Naive thymus-derived CD4-positive, alpha-beta T cell (primary cell): ENCODE measurements at regions not wholly inside any gene's neighbourhood (a gene's known extent, or its start where the extent isn't known, plus 50 kb on each side); places are given as distances from the start of the nearest gene placed in this dataset.

ENCODE experiments used
- ATAC-seq: fragments of 150-1000 bp; cut with Tn5 transposase; 2 replicates; pipeline ENCODE4 v1.10.0; 2021; ENCODE audit warnings: mild to moderate bottlenecking, moderate library complexity
- CTCF ChIA-PET: fragments of 350-600 bp; sonication (Branson Sonifier 250); formaldehyde crosslinking; loops from one replicate; lab custom pipeline; 2021; ENCODE audit warnings: antibody characterized with exemption; lab: Charles Lee
- POLR2A ChIA-PET: fragments of 350-600 bp; sonication (Branson Sonifier 250); formaldehyde crosslinking; loops from one replicate; lab custom pipeline; 2021; ENCODE audit warnings: antibody characterized with exemption, inconsistent platforms; lab: Charles Lee
- DNase-seq, 9 donors: peaks; one replicate each; pipeline versions ENCODE4 v3.0.0 to v3.0.0-alpha.2; 2020 to 2022; ENCODE audit warnings: mixed read lengths in 1 of 9
- H3K27ac ChIP-seq: one replicate; pipeline ENCODE4 v1.7.0; 2013; ENCODE audit warnings: mild to moderate bottlenecking, low read depth, low read length, moderate library complexity
- H3K27me3 ChIP-seq, 2 donors: one replicate each; pipeline ENCODE4 v1.7.0; 2013; ENCODE audit warnings: low read length in 2 of 2, mild to moderate bottlenecking in 2 of 2, moderate library complexity in 2 of 2; ENCODE audit not compliant: control insufficient read depth in 2 of 2, insufficient read depth in 2 of 2
- H3K36me3 ChIP-seq, 3 experiments: 1 replicate in 2 of 3; 2 replicates in 1 of 3; pipeline ENCODE4 v1.7.0; 2013; ENCODE audit warnings: low read length in 3 of 3, mild to moderate bottlenecking in 3 of 3, moderate library complexity in 1 of 3; ENCODE audit not compliant: insufficient read depth in 3 of 3, control insufficient read depth in 2 of 3
- H3K4me1 ChIP-seq, 2 donors: one replicate each; pipeline ENCODE4 v1.7.0; 2013; ENCODE audit warnings: low read length in 2 of 2, mild to moderate bottlenecking in 2 of 2, moderate library complexity in 1 of 2; ENCODE audit not compliant: control insufficient read depth in 2 of 2, insufficient read depth in 2 of 2
- H3K4me3 ChIP-seq: 2 replicates; pipeline ENCODE4 v1.7.0; 2013; ENCODE audit warnings: mild to moderate bottlenecking, low read length
- H3K9me3 ChIP-seq, 3 experiments: 1 replicate in 2 of 3; 2 replicates in 1 of 3; pipeline ENCODE4 v1.7.0; 2013; ENCODE audit warnings: low read length in 3 of 3; ENCODE audit not compliant: control insufficient read depth in 2 of 3
- H3K27ac Mint-ChIP-seq, 9 donors: one replicate each; pipeline ENCODE4 v1.8.0; 2020 to 2022; ENCODE audit warnings: mixed read lengths in 9 of 9, mild to moderate bottlenecking in 8 of 9, moderate library complexity in 5 of 9, inconsistent platforms in 2 of 9
- H3K27me3 Mint-ChIP-seq, 5 donors: one replicate each; pipeline ENCODE4 v1.8.0; 2021 to 2022; ENCODE audit warnings: mixed read lengths in 5 of 5, mild to moderate bottlenecking in 1 of 5
- H3K36me3 Mint-ChIP-seq, 5 donors: one replicate each; pipeline ENCODE4 v1.8.0; 2020 to 2022; ENCODE audit warnings: mixed read lengths in 5 of 5, mild to moderate bottlenecking in 3 of 5, inconsistent platforms in 1 of 5
- H3K4me1 Mint-ChIP-seq, 7 donors: one replicate each; pipeline ENCODE4 v1.8.0; 2020 to 2022; ENCODE audit warnings: mixed read lengths in 7 of 7, mild to moderate bottlenecking in 3 of 7, inconsistent platforms in 1 of 7
- H3K4me3 Mint-ChIP-seq, 10 donors: one replicate each; pipeline ENCODE4 v1.8.0; 2020 to 2022; ENCODE audit warnings: mild to moderate bottlenecking in 10 of 10, mixed read lengths in 10 of 10, moderate library complexity in 6 of 10, inconsistent platforms in 2 of 10
- H3K9me3 Mint-ChIP-seq, 11 donors: one replicate each; pipeline ENCODE4 v1.8.0; 2020 to 2022; ENCODE audit warnings: mixed read lengths in 11 of 11, mild to moderate bottlenecking in 4 of 11, inconsistent platforms in 1 of 11, moderate library complexity in 1 of 11
- intact Hi-C, 2 donors: fragments of 100-400 bp; cut with micrococcal nuclease; formaldehyde crosslinking; loops; one replicate each; pipeline ENCODE4 v1.15.1; 2023

GRCh38 chr17:70464995-70465394, 295.7 kb downstream of the KCNJ2 start:
- POLR2A ChIA-PET, result no interaction called here
- no peak overlapping the region for H3K4me3 Mint-ChIP-seq
- no peak for ATAC-seq
- H3K4me1 Mint-ChIP-seq, result no peaks in the 10 kb centered on the region
- Histone ChIP-seq H3K27ac (no peak overlapping the region), H3K4me1 (no peaks in the 10 kb centered on the region), H3K4me3 (no peak overlapping the region), H3K36me3 (no peaks in the 10 kb centered on the region), H3K27me3 (no peaks in the 10 kb centered on the region), H3K9me3 (no peaks in the 10 kb centered on the region)
- H3K36me3 Mint-ChIP-seq, result no peaks in the 10 kb centered on the region
- DNase-seq, result no peak
- H3K27ac Mint-ChIP-seq, result no peak overlapping the region
- intact Hi-C loops, result no loop called here
- no peaks in the 10 kb centered on the region for H3K9me3 Mint-ChIP-seq
- H3K27me3 Mint-ChIP-seq, result no peaks in the 10 kb centered on the region
- CTCF ChIA-PET, result no interaction called here

- H3K4me1 Mint-ChIP-seq, result no peaks in the 10 kb centered on the region
- DNase-seq (no peak), ATAC-seq (no peak)
- H3K4me3 ChIP-seq, result no peak overlapping the region
- H3K27ac Mint-ChIP-seq, result no peak overlapping the region
- H3K4me1 ChIP-seq, result no peaks in the 10 kb centered on the region
- no peak overlapping the region for H3K27ac ChIP-seq
- H3K27me3 Mint-ChIP-seq, result no peaks in the 10 kb centered on the region
- CTCF ChIA-PET, result no interaction called here
- H3K9me3 Mint-ChIP-seq, result peaks cover 0 to 10% (median 0%) of the 10 kb centered on the region in 11 donors
- H3K36me3 Mint-ChIP-seq, result no peaks in the 10 kb centered on the region
- intact Hi-C loops, result no loop called here
- H3K36me3 ChIP-seq, result no peaks in the 10 kb centered on the region
- peaks cover 0 to 3% (median 0%) of the 10 kb centered on the region in 3 experiments for H3K9me3 ChIP-seq
- POLR2A ChIA-PET, result no interaction called here
- H3K4me3 Mint-ChIP-seq, result no peak overlapping the region
- H3K27me3 ChIP-seq, result no peaks in the 10 kb centered on the region
These were observed 299.3 kb downstream of the KCNJ2 start for GRCh38 chr17:70468661-70469060.

GRCh38 chr17:70473049-70473448, 303.7 kb downstream of the KCNJ2 start:
- Histone ChIP-seq H3K4me1 (no peaks in the 10 kb centered on the region), H3K27ac (no peak overlapping the region), H3K27me3 (no peaks in the 10 kb centered on the region), H3K36me3 (no peaks in the 10 kb centered on the region), H3K4me3 (no peak overlapping the region), H3K9me3 (peaks cover 0 to 3% (median 0%) of the 10 kb centered on the region in 3 experiments)
- Mint-ChIP-seq H3K9me3 (peaks cover 0 to 10% (median 4%) of the 10 kb centered on the region in 11 donors), H3K27ac (no peak overlapping the region), H3K4me1 (no peaks in the 10 kb centered on the region), H3K27me3 (no peaks in the 10 kb centered on the region), H3K36me3 (no peaks in the 10 kb centered on the region), H3K4me3 (no peak overlapping the region)
- no peak for DNase-seq
- CTCF ChIA-PET, result no interaction called here
- ATAC-seq, result no peak
- intact Hi-C loops, result no loop called here
- POLR2A ChIA-PET, result no interaction called here

- intact Hi-C loops, result no loop called here
- H3K9me3 ChIP-seq, result peaks cover 0 to 3% (median 0%) of the 10 kb centered on the region in 3 experiments
- H3K4me1 Mint-ChIP-seq, result no peaks in the 10 kb centered on the region
- POLR2A ChIA-PET, result no interaction called here
- H3K36me3 Mint-ChIP-seq, result no peaks in the 10 kb centered on the region
- H3K27me3 ChIP-seq, result no peaks in the 10 kb centered on the region
- ATAC-seq (no peak), DNase-seq (no peak)
- no peak overlapping the region for H3K27ac Mint-ChIP-seq
- H3K4me3 Mint-ChIP-seq, result no peak overlapping the region
- no peaks in the 10 kb centered on the region for H3K36me3 ChIP-seq
- H3K27ac ChIP-seq, result no peak overlapping the region
- peaks cover 0 to 10% (median 4%) of the 10 kb centered on the region in 11 donors for H3K9me3 Mint-ChIP-seq
- CTCF ChIA-PET, result no interaction called here
- H3K4me3 ChIP-seq, result no peak overlapping the region
- no peaks in the 10 kb centered on the region for H3K27me3 Mint-ChIP-seq
- no peaks in the 10 kb centered on the region for H3K4me1 ChIP-seq
These were observed 307.0 kb downstream of the KCNJ2 start for GRCh38 chr17:70476368-70476767.

- DNase-seq, result no peak
- Mint-ChIP-seq H3K27me3 (no peaks in the 10 kb centered on the region), H3K36me3 (no peaks in the 10 kb centered on the region), H3K27ac (no peak overlapping the region), H3K9me3 (peaks cover 0 to 16% (median 8%) of the 10 kb centered on the region in 11 donors), H3K4me3 (no peak overlapping the region), H3K4me1 (no peaks in the 10 kb centered on the region)
- no peak overlapping the region for H3K4me3 ChIP-seq
- no peaks in the 10 kb centered on the region for H3K4me1 ChIP-seq
- no peaks in the 10 kb centered on the region for H3K36me3 ChIP-seq
- intact Hi-C loops, result no loop called here
- H3K9me3 ChIP-seq, result peaks cover 0 to 6% (median 0%) of the 10 kb centered on the region in 3 experiments
- no peaks in the 10 kb centered on the region for H3K27me3 ChIP-seq
- no peak overlapping the region for H3K27ac ChIP-seq
- ATAC-seq, result no peak
- CTCF ChIA-PET, result no interaction called here
- POLR2A ChIA-PET, result no interaction called here
These were observed 309.6 kb downstream of the KCNJ2 start for GRCh38 chr17:70478902-70479301.

- peaks cover 0 to 10% (median 0%) of the 10 kb centered on the region in 3 experiments for H3K9me3 ChIP-seq
- ATAC-seq (no peak), DNase-seq (no peak)
- no peaks in the 10 kb centered on the region for H3K4me1 Mint-ChIP-seq
- H3K36me3 Mint-ChIP-seq, result no peaks in the 10 kb centered on the region
- no peak overlapping the region for H3K4me3 Mint-ChIP-seq
- H3K27ac ChIP-seq, result no peak overlapping the region
- H3K9me3 Mint-ChIP-seq, result peaks cover 0 to 11% (median 6%) of the 10 kb centered on the region in 11 donors
- intact Hi-C loops, result no loop called here
- no peak overlapping the region for H3K4me3 ChIP-seq
- H3K36me3 ChIP-seq, result no peaks in the 10 kb centered on the region
- no peaks in the 10 kb centered on the region for H3K27me3 Mint-ChIP-seq
- POLR2A ChIA-PET, result no interaction called here
- no peaks in the 10 kb centered on the region for H3K4me1 ChIP-seq
- H3K27ac Mint-ChIP-seq, result no peak overlapping the region
- H3K27me3 ChIP-seq, result no peaks in the 10 kb centered on the region
- CTCF ChIA-PET, result no interaction called here
These were observed 310.4 kb downstream of the KCNJ2 start for GRCh38 chr17:70479779-70480178.

- intact Hi-C loops, result no loop called here
- Histone ChIP-seq H3K4me3 (no peak overlapping the region), H3K4me1 (no peaks in the 10 kb centered on the region), H3K27me3 (no peaks in the 10 kb centered on the region), H3K27ac (no peak overlapping the region), H3K9me3 (peaks cover 0 to 10% (median 0%) of the 10 kb centered on the region in 3 experiments), H3K36me3 (no peaks in the 10 kb centered on the region)
- DNase-seq (no peak), ATAC-seq (no peak)
- H3K27me3 Mint-ChIP-seq, result no peaks in the 10 kb centered on the region
- H3K36me3 Mint-ChIP-seq, result no peaks in the 10 kb centered on the region
- H3K4me3 Mint-ChIP-seq, result no peak overlapping the region
- ChIA-PET CTCF (no interaction called here), POLR2A (no interaction called here)
- H3K4me1 Mint-ChIP-seq, result no peaks in the 10 kb centered on the region
- H3K27ac Mint-ChIP-seq, result no peak overlapping the region
- H3K9me3 Mint-ChIP-seq, result peaks cover 0 to 11% (median 6%) of the 10 kb centered on the region in 11 donors
These were observed 314.3 kb downstream of the KCNJ2 start for GRCh38 chr17:70483624-70484023.
